Inferior parietal cortex (tissue), 1 donor: ENCODE measurements at regions not wholly inside any gene's neighbourhood (a gene's known extent, or its start where the extent isn't known, plus 50 kb on each side); places are given as distances from the start of the nearest gene placed in this dataset.

ENCODE experiments used
- DNase-seq: peaks from one replicate; pipeline ENCODE4 v3.0.0-alpha.2; 2016; ENCODE audit errors: extremely low spot score

- DNase-seq: no peak
These were observed 77.3 kb upstream of the SLC38A2 start for GRCh38 chr12:46449856-46450255.

GRCh38 chr12:46449316-46449715, 76.7 kb upstream of the SLC38A2 start:
- DNase-seq: no peak

GRCh38 chr12:46446645-46447044, 74.1 kb upstream of the SLC38A2 start:
- DNase-seq: no peak

GRCh38 chr12:46445551-46446235, 73.1 kb upstream of the SLC38A2 start:
- no peak for DNase-seq

GRCh38 chr12:46445093-46445492, 72.5 kb upstream of the SLC38A2 start:
- no peak for DNase-seq

- no peak for DNase-seq
These were observed 71.2 kb upstream of the SLC38A2 start for GRCh38 chr12:46443594-46444263.

GRCh38 chr12:46442738-46443137, 70.2 kb upstream of the SLC38A2 start:
- DNase-seq: no peak

- DNase-seq: no peak
These were observed 69.7 kb upstream of the SLC38A2 start for GRCh38 chr12:46442239-46442638.

- DNase-seq: no peak
These were observed 67.4 kb upstream of the SLC38A2 start for GRCh38 chr12:46439793-46440511.

GRCh38 chr12:46438719-46439319, 66.2 kb upstream of the SLC38A2 start:
- DNase-seq: no peak

GRCh38 chr12:46438256-46438655, 65.7 kb upstream of the SLC38A2 start:
- no peak for DNase-seq

- DNase-seq: no peak
These were observed 64.9 kb upstream of the SLC38A2 start for GRCh38 chr12:46437469-46437868.

- no peak for DNase-seq
These were observed 64.2 kb upstream of the SLC38A2 start for GRCh38 chr12:46436747-46437146.

GRCh38 chr12:46435625-46436024, 63.1 kb upstream of the SLC38A2 start:
- no peak for DNase-seq

GRCh38 chr12:46435029-46435428, 62.5 kb upstream of the SLC38A2 start:
- DNase-seq: no peak

- no peak for DNase-seq
These were observed 61.3 kb upstream of the SLC38A2 start for GRCh38 chr12:46433829-46434228.

- no peak for DNase-seq
These were observed 59.8 kb upstream of the SLC38A2 start for GRCh38 chr12:46432325-46432724.

- no peak for DNase-seq
These were observed 57.9 kb upstream of the SLC38A2 start for GRCh38 chr12:46430340-46430948.
